Kasumi-1 (cell line): ENCODE measurements at regions not wholly inside any gene's neighbourhood (a gene's known extent, or its start where the extent isn't known, plus 50 kb on each side); places are given as distances from the start of the nearest gene placed in this dataset.
"Not testable (repeated sequence)": the region's sequence is repeated elsewhere in the genome, so short reads cannot be mapped to it uniquely, and the experiment has no call there.

Source experiments
- DNase-seq, 2 experiments: peaks; one replicate each; lab custom pipeline; 2025; lab: John Stamatoyannopoulos, UW

DNA sequence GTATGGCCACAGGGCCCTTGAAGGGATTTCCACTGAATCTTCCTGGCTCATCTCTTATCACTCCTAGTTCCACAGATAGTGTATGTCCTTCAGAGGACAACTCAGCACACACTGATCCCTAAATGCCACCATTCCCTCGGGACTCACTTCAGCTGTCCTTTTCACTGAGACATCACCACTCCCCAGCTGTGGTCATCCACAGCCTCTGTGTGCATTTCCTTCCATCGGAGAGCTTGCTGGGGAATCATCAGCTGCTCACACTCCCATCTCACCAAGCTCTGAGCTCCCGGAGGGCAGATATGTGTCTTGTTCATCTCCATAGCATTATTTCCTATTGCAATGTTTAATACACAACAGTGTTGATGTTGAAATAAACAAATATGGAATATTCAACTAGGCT is 759.5 kb downstream of the RNF144A start:
- no peak for DNase-seq

DNA sequence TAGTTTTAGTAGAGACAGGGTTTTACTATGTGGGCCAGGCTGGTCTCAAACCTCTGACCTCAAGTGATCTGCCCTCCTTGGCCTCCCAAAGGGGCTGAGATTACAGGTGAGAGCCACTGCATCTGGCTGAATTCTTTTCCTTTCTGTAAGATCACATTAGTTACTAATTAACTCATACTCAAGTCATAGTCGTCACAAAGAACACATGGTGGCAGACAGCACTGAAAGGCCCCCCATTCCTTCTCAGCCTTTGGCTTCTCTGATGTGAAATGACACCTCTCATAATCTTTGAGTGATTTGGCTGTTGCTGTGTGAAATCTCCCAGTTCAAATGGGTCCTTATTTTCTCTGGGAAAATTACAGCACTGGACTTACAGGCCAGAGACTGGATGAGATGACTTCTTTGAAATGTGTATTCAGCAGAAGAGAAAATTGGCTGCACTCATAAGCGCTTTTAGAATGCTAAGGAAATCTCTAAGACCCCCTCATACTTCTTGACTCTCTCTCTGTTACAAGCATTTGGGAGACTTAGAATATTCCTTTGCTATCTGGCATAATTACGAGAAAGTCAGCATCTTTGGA is 764.8 kb downstream of the RNF144A start:
- DNase-seq, result no peak

- no peak for DNase-seq
Observed at GRCh38 chr2:7683196-7683595, 766.0 kb downstream of the RNF144A start.

- DNase-seq, result no peak
Observed at GRCh38 chr2:7683708-7684107, 766.5 kb downstream of the RNF144A start.

- DNase-seq, result no peak
Observed at GRCh38 chr2:7685342-7686015, 768.3 kb downstream of the RNF144A start.

GRCh38 chr2:7686016-7686385 is 768.8 kb downstream of the RNF144A start:
- no peak for DNase-seq

DNA sequence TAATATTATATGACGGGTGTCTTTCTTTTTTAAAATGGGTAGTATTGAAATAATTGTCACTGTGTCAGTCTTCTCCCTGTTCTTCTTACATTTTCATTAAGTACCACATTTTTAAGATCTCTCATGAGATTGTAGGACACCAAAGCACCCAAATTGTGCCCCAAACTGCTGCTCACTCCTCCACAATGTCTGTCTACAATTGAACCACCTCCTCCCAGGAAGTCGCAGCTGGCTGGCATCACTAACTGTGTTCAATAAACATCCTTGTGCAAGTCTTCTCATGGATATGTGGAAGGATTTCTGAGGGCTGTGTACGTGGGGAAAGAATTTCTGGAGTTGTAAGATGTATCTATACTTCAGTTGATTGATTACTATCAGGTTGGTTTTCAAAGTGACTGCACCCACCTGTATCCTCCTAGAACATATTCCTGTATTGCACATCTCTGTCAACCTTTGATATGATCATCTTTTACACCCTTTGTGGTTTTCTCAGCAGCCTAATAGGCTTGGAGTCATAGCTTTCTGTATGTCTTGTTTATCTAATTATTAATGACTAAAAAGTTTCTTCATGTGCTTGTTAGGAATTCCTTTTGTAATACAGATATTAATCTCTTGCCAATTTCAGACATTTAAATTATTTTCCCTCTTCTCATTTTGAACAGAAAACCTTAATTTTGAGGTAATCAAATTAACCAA is 774.9 kb downstream of the RNF144A start:
- DNase-seq, result no peak

DNA sequence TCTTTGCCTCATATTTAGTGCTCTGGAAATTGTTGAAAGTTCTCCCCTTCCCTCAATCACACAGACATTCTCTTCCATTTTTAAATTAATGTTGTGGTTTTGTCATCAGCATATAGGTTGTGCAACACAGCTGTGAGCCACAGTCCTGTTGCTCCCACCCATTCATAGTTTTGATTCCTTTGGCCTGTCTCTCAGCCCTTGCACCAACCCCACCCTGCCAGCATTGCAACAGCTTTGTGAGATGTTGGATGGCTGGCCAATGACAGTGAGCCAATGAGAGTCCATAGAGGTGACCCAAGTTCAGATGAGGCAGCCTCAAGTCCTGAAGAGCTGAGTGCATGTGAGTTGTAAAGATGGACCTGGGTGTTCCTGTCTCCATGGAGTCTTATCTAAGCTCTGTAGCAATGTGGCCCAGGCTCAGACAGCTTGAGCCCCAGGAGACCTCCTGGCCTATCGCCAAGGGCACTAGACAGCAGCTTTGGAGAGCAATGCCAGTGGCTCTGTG is 775.5 kb downstream of the RNF144A start:
- DNase-seq, result no peak

DNA sequence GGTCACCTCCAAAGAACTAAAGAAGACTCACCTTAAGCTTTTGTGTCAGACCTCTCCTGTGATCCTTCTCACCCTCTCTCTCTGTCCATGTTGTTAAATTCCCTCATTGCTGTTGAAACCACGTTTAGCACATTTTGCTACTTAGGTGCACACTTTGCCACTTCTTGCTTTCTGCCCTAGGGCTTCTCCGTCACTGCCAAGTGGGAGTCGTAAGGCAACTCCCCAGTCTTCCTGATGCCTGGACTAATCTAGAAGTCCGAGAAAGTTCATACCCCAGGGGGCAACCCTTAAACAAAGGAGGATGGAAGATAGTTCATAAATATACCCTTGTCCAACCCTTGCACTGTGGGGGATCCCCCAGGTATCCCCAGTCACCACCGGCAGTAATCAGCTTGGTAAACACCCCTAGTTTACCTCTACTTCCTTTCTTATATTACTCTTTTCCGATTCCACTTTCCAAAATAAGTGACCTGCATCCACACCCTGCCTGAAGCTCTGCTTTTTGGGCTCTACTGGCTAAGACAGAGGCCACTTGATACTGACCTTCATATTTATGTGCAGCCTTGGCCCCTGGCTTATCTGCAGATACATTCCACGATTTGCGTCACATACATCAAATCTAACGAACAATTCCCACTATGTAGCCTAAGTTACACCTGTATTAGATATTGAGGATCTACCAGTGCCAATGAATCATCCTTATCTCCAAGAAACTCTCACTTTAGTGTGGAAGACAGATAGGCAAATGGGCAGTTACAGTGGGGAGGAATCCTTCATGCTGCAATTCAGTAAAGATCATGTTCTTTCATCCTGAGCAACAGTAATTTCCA is 776.2 kb downstream of the RNF144A start:
- no peak for DNase-seq

- no peak for DNase-seq
Observed at GRCh38 chr2:7694076-7694985, 777.1 kb downstream of the RNF144A start.

- not testable (repeated sequence) for DNase-seq
Observed at GRCh38 chr2:7696556-7696955, 779.3 kb downstream of the RNF144A start.

DNA sequence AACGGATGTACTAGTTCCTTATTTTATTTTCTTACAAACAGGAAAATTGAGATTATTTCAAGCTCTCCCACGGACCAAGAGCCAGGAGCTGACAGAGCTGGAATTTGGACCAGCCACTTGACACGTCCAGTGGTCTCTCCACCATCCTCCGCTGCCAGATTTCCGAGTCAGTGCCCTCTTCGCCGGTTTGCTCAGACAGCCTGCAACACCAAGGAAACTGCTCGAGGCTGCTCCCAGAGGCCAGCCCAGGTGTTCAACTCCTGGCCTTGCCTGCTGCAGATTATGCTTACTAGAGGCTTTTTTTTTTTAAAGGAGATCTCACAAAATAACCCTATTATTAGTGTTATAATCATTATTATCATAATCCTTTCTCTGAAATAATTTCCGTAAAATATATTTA is 779.8 kb downstream of the RNF144A start:
- no peak for DNase-seq

DNA sequence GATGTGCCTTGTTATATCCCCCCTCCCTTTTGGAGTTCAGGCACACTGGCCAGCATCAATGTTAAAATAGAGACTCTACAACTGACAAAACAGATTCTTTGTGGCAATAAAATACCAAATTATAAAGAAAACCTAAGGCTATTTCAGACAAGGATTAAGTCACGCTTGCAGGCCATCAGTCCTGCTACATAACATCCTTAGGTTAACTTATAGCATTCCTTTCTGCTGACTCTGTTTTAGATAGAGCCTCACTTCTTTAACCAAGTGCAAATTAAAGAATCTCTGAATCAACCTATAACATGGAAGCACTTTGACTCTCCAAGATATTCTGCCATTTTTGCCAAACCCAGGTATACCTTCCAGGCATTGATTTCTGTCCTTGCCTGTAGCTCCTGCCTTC is 784.6 kb downstream of the RNF144A start:
- DNase-seq, result no peak

DNA sequence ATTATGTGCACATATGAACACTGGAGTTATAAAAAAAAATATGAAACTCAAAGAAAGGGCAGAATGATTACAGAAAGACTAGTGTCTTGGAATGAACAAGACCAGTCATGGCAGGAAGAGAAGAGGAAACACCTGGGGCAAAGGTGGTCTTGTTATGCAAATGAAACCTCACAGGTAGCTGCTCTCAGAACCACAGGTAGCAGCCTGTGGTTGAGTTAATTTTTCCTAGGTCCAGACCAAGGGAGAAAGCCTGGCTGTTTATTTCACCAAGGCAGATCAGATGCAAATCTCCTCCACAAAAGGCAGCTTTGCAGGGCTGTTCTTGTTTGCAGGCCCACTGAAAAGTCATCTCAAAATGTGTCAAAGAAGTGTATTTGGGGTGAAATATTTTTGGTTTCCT is 785.8 kb downstream of the RNF144A start:
- DNase-seq, result no peak

- no peak for DNase-seq
Observed at GRCh38 chr2:7703543-7704144, 786.4 kb downstream of the RNF144A start.

- DNase-seq, result no peak
Observed at GRCh38 chr2:7704296-7704865, 787.2 kb downstream of the RNF144A start.

GRCh38 chr2:7706791-7707190 is 789.6 kb downstream of the RNF144A start:
- DNase-seq, result no peak

- no peak for DNase-seq
Observed at GRCh38 chr2:7707723-7708122, 790.5 kb downstream of the RNF144A start.

GRCh38 chr2:7709907-7710306 is 792.7 kb downstream of the RNF144A start:
- no peak for DNase-seq

DNA sequence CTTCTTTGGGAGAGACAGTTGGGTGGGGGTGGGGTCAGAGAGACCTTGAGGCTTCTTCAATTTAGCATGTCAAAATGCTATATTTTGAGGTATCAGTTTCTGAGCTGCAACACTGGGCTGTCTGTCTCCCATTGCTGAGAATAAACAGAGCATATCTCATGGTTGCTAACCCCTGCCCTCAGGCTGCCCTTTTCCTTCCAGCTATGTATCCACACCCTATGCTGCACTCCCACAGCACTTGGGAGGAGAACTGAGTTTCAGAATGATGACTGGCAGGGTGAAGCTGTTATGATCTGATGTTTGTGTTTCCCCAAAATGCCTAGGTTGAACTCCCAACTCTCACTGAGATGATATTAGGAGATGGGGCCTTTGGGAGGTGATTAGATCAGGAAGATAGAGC is 794.0 kb downstream of the RNF144A start:
- DNase-seq, result no peak

GRCh38 chr2:7719876-7720275 is 802.7 kb downstream of the RNF144A start:
- DNase-seq, result no peak
